Dermis microvascular lymphatic vessel endothelial cell (primary cell): ENCODE measurements at regions not wholly inside any gene's neighbourhood (a gene's known extent, or its start where the extent isn't known, plus 50 kb on each side); places are given as distances from the start of the nearest gene placed in this dataset.
"Not testable (repeated sequence)": the region's sequence is repeated elsewhere in the genome, so short reads cannot be mapped to it uniquely, and the experiment has no call there.

Source experiments
- DNase-seq, 2 donors: peaks; one replicate each; pipeline versions ENCODE4 v3.0.0 to v3.0.0-alpha.2; 2010; ENCODE audit warnings: low read depth in 2 of 2

DNA sequence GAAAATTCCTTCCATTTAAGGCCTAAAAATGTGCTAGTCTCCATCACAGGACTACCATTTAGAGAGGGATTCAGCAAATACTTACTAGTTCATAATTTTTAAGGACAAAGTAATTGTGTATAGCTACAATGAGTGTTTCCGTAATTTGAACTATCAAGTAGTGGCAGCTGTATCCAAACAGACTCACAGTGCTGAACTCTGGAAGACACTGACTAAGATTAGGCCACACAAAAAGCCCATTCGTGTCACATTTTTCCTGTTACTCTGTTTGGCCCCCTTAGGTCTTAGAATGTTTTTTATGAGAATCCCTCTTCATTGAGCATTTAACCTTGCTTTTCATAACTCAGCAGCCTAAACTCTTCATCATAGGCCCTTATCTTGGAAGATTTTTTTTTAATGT is 731.2 kb upstream of the PCDH9 start:
- DNase-seq = no peak

DNA sequence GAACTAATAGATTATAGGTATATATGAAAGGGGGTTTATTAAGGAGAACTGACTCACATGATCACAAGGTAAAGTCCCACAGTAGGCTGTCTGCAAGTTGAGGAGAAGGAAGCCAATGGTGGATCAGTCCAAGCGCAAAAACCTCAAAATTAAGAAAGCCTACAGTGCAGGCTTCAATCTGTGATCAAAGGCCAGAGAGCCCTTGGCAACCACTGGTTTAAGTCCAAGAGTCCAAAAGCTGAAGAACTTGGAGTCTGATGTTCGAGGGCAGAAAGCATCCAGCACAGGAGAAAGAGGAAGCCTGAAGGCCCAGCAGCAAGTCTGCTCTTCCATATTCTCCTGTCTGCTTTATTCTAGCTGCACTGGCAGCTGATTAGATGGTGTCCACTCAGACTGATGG is 721.3 kb upstream of the PCDH9 start:
- no peak for DNase-seq

DNA sequence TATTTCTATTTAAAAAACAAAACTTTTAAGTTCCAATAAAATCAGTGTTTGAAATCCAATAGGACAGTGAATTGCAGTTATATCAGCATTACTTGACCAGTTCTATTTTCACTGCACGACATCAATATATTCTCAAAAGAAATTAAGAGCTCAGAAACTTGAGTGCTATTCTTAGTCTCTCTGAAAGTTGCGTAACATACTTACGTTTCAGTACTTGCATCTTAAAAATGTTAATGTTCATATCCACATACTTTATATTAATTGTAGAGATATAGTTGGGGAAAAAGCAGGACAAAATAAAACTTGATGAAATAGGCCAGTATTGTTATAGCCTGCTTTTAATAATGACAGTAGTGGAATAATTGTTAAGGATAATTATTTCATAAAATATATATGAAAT is 720.5 kb upstream of the PCDH9 start:
- no peak for DNase-seq

DNA sequence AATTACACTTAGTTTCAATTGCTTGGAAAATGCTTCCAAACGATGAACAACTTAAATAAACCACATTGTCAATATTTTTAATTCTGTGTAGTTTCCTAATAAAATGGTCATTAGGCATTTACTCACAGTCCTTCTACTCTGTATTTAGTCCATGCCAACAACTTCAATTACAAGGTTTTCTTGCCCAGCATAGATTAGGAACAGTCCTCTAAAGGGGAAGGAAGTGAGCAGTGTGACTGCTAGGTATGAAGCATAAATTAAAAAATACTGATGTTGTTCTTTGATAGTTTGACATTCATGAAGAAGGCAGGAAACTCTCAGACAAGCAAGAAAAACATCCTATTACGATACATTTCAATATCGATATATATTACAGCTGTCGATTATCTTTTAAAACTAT is 716.0 kb upstream of the PCDH9 start:
- DNase-seq = no peak

- no peak for DNase-seq
These were observed 713.0 kb upstream of the PCDH9 start for GRCh38 chr13:67943116-67943515.

GRCh38 chr13:67935626-67936025 is 705.5 kb upstream of the PCDH9 start:
- no peak for DNase-seq

DNA sequence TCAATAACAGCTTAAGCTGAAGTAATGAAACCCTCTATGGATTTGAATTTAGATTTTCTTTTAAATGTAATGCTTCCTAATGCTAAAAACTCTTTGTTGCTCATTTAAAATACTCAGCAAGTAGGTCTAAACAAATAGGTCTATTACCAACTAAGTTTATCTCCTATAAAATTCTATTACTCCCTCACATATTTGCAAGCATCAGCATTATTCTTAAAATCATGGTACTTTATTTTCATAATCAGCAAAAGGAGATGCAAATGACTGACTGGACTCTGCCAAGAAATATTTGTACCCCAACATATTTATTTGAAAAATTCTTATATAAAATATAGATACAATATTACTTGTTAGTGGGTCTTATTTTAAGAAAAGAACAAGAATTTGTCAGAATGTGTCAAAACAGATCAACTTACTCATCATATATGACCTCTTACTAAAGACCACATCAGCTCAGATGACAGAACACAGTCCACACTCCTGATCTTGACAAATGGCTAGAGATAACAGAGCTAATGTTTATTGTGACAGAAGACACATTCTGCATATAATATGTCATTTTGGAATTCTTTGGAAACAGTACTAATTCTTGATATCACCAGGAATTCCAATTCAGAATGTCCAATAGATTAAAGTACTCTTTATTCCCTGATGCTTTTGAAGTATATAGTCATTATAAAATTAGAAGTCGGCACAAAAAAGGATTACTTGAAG is 704.6 kb upstream of the PCDH9 start:
- no peak for DNase-seq

GRCh38 chr13:67932991-67933390 is 702.9 kb upstream of the PCDH9 start:
- no peak for DNase-seq

GRCh38 chr13:67917291-67917987 is 687.3 kb upstream of the PCDH9 start:
- DNase-seq = no peak

DNA sequence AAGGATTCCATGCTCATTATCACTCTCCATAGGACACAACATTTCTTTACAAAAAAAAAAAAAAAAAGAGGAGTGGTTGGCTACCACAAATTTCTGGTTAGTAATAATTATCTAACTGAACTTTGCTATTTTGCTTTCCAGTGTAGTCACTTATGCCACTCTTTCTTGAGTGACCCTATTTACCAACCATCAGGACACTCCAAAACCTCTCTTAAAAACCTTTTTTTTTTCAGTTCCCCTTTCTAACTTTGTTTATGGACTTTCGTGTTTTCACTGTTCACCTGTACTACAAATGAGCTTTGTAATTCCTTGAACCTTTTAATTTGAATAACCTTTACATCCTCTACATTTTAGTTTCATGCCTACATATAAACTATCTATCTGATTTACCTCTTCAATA is 686.5 kb upstream of the PCDH9 start:
- DNase-seq = no peak

DNA sequence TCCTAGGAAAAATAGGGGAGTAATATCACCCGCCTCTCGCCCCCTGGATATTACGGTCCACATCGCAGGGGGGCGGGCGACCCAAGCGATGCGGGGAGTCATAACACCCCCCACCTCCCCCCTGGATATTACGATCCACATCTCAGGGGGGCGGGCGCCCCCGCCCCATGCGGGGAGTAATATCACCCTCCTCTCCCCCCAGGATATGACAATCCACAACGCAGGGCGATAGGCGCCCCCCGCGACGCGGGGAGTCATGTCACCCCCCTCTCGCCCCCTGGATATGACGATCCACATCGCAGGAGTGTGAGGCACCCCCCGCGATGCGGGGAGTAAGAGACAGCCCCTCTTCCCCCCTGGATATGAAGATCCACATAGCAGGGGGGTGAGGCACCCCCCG is 684.4 kb upstream of the PCDH9 start:
- no peak for DNase-seq

- not testable (repeated sequence) for DNase-seq
These were observed 672.8 kb upstream of the PCDH9 start for GRCh38 chr13:67902960-67903359.

- no peak for DNase-seq
These were observed 650.8 kb upstream of the PCDH9 start for GRCh38 chr13:67880916-67881315.

- DNase-seq = no peak
These were observed 648.2 kb upstream of the PCDH9 start for GRCh38 chr13:67878376-67878775.

- DNase-seq = no peak
These were observed 646.9 kb upstream of the PCDH9 start for GRCh38 chr13:67877031-67877430.

- no peak for DNase-seq
These were observed 637.1 kb upstream of the PCDH9 start for GRCh38 chr13:67867206-67867605.

GRCh38 chr13:67860315-67860714 is 630.2 kb upstream of the PCDH9 start:
- DNase-seq = no peak

DNA sequence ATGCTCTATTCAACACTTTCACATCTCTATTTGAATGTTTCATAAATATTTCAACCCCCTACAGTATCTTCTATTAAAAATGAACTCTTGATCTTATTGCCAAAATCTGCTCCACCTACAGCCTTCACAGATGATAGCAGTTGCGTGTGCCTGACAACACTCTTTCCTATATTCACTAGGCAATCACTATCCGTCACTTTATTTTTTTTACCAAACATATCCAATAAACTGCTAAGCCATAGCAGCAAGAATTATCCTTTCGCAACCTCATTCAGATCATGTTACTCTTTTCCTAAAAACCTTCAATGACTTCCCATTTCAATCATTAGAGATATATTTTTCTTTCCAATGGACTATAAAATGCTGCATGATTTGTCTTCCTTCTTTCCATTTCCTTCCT is 629.8 kb upstream of the PCDH9 start:
- DNase-seq = no peak

DNA sequence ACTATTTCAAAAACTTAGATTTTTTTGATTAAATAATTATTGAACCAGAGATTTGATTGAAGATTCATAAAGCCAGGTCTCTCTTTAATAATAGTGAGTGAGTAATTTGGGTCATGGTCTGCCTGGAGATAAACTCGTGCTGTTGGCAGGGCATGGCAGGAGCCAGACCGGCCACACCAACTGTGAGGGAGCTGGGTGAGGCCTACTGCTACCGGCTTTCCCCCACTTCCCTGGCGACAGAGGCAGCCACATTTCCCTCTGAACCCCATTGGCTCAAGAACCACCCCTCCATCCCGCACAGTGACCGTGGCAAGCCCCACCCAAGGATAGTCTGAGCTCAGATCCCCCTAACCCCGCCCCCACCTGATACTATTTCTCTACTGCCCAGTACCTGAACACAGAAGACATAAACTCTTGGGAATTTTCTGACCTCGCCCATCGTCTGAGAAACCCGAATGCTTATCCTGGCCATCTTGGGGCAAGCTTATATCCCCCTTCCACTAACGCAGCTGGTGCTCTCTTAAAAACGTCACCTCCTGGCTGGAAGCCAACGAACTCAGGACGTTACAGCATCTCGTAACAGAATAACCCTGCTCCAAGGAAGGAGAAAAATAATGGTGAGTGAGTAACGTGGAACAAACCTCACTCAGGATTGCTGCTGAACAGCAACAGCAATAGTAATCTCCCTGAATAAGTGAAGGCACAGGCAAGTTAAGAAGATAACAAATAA is 627.6 kb upstream of the PCDH9 start:
- DNase-seq = no peak

GRCh38 chr13:67856955-67857354 is 626.8 kb upstream of the PCDH9 start:
- DNase-seq = no peak

GRCh38 chr13:67855741-67856238 is 625.7 kb upstream of the PCDH9 start:
- no peak for DNase-seq

GRCh38 chr13:67854990-67855389 is 624.9 kb upstream of the PCDH9 start:
- no peak for DNase-seq

GRCh38 chr13:67844574-67844973 is 614.4 kb upstream of the PCDH9 start:
- no peak for DNase-seq
